Uterus (tissue), 2 donors: ENCODE measurements at regions not wholly inside any gene's neighbourhood (a gene's known extent, or its start where the extent isn't known, plus 50 kb on each side); places are given as distances from the start of the nearest gene placed in this dataset.

Source experiments
- POLR2A ChIP-seq, 2 donors: fragments of 450-650 bp; IDR thresholded peaks; one replicate each; pipeline ENCODE4 v1.6.1; 2016; ENCODE audit warnings: antibody characterized with exemption in 2 of 2, mild to moderate bottlenecking in 1 of 2, moderate library complexity in 1 of 2
- TF ChIP-seq, protein P1 (sequence below), 4 experiments: fragments of 200-600 bp in 2 of 4; fragments of 450-650 bp in 2 of 4; sonication (generic) in 2 of 4; IDR thresholded peaks; one replicate each; pipeline ENCODE4 v1.5.1; 2016 to 2019; ENCODE audit warnings: antibody characterized with exemption in 4 of 4, mild to moderate bottlenecking in 2 of 4, moderate library complexity in 1 of 4

DNA sequence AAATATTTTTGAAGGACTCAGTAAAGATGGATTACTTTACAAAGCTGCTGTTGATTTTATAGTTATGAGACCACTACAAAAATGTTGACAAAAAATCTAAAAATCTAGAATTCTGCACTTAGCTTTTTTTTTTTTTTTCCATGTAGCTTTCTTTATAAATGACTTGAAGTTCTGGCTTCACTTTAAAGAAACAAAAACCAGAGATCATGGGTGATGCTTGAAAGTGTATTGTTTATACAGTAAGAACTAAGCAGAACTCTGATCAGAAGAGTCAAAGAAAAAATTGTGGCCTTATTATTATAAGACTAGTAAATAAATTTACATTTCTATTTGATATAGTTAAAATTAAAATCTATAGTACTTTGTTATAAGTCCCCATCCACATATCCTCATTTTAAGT is 301.7 kb downstream of the BLID start:
- TF ChIP-seq, protein P1, sequence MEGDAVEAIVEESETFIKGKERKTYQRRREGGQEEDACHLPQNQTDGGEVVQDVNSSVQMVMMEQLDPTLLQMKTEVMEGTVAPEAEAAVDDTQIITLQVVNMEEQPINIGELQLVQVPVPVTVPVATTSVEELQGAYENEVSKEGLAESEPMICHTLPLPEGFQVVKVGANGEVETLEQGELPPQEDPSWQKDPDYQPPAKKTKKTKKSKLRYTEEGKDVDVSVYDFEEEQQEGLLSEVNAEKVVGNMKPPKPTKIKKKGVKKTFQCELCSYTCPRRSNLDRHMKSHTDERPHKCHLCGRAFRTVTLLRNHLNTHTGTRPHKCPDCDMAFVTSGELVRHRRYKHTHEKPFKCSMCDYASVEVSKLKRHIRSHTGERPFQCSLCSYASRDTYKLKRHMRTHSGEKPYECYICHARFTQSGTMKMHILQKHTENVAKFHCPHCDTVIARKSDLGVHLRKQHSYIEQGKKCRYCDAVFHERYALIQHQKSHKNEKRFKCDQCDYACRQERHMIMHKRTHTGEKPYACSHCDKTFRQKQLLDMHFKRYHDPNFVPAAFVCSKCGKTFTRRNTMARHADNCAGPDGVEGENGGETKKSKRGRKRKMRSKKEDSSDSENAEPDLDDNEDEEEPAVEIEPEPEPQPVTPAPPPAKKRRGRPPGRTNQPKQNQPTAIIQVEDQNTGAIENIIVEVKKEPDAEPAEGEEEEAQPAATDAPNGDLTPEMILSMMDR (IDR thresholded peaks at IDR 0.05), result no peak
- no peak for TF ChIP-seq POLR2A (IDR thresholded peaks at IDR 0.05)
